ENCODE measurements at regions not wholly inside any gene's neighbourhood (a gene's known extent, or its start where the extent isn't known, plus 50 kb on each side); places are given as distances from the start of the nearest gene placed in this dataset.
A peak's percentile ranks its signal among the peaks of the same experiment; 100 is the strongest.
"Not testable (repeated sequence)": the region's sequence is repeated elsewhere in the genome, so short reads cannot be mapped to it uniquely, and the experiment has no call there.

DNA sequence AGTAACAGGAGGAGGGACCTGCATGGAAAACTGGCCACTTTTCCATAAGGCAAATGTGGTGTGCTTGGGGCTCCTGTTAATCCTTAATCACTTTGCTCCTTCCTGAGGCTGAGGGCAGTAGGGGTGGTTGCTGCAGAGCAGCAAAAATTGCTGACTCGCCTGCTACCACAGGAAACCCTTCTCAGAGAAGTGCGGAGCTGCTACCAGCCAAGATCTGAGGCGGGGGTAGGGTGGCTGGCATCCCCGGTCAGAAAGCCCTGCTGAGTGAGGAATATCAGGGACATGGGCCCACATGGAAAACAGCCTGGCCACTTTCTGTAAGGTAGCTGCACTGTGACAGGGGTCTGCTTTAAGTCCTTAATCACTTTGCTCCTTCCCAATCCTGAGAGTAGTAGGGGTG lies 192.4 kb upstream of the GHR start:
- Mint-ChIP-seq H3K27ac (no peak overlapping the region), H3K36me3 (no peaks in the 10 kb centered on the region), H3K9me3 (peaks cover 0 to 2% (median 0%) of the 10 kb centered on the region in 6 donors), H3K4me3 (no peak overlapping the region), H3K4me1 (no peaks in the 10 kb centered on the region), H3K27me3 (ENCODE audit: low read depth in 3 of 3) (peaks cover 0 to 3% (median 0%) of the 10 kb centered on the region in 3 donors)
- DNase-seq, result no peak

GRCh38 chr5:42235241-42235640 lies 188.0 kb upstream of the GHR start:
- Mint-ChIP-seq H3K9me3 (peaks cover 0 to 4% (median 0%) of the 10 kb centered on the region in 6 donors), H3K27ac (no peak overlapping the region), H3K27me3 (ENCODE audit: low read depth in 3 of 3) (peaks cover 0 to 3% (median 0%) of the 10 kb centered on the region in 3 donors), H3K4me1 (no peaks in the 10 kb centered on the region), H3K4me3 (no peak overlapping the region), H3K36me3 (no peaks in the 10 kb centered on the region)
- DNase-seq, result no peak

DNA sequence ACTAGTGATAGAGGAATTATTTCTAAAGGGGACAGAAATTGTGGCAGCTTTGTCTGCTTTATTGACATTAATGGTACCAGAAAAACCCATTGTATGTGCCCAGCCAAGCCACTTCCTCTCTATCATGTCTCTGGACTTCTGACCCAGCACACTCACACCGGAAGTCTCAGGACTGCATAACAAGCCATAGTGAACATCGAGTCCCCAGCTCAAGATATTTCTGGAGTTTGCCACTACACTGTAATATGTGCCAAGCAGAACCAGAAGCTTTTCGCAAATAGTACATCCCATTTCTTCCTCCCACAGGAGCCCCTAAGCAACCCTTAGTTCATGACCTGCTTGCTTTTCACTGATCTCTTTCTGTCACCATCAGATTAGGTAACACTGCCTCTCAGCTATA lies 187.4 kb upstream of the GHR start:
- Mint-ChIP-seq H3K27ac (no peak overlapping the region), H3K4me1 (no peaks in the 10 kb centered on the region), H3K27me3 (ENCODE audit: low read depth in 3 of 3) (peaks cover 0 to 3% (median 0%) of the 10 kb centered on the region in 3 donors), H3K4me3 (no peak overlapping the region), H3K9me3 (peaks cover 0 to 4% (median 0%) of the 10 kb centered on the region in 6 donors), H3K36me3 (no peaks in the 10 kb centered on the region)
- no peak for DNase-seq

- no peaks in the 10 kb centered on the region for H3K36me3 Mint-ChIP-seq
- no peak overlapping the region for H3K4me3 Mint-ChIP-seq
- peaks cover 0 to 3% (median 0%) of the 10 kb centered on the region in 3 donors for H3K27me3 Mint-ChIP-seq (ENCODE audit: low read depth in 3 of 3)
- no peaks in the 10 kb centered on the region for H3K4me1 Mint-ChIP-seq
- no peak overlapping the region for H3K27ac Mint-ChIP-seq
- peaks cover 0 to 7% (median 2%) of the 10 kb centered on the region in 6 donors for H3K9me3 Mint-ChIP-seq
- no peak for DNase-seq
These were observed 181.6 kb upstream of the GHR start for GRCh38 chr5:42241636-42242035.

GRCh38 chr5:42242210-42242609 lies 181.0 kb upstream of the GHR start:
- Mint-ChIP-seq H3K27ac (no peak overlapping the region), H3K4me1 (no peaks in the 10 kb centered on the region)

GRCh38 chr5:42242881-42243485 lies 180.3 kb upstream of the GHR start:
- Mint-ChIP-seq H3K36me3 (no peaks in the 10 kb centered on the region), H3K4me3 (no peak overlapping the region), H3K4me1 (no peaks in the 10 kb centered on the region), H3K27ac (no peak overlapping the region), H3K27me3 (ENCODE audit: low read depth in 3 of 3) (peaks cover 0 to 3% (median 2%) of the 10 kb centered on the region in 3 donors), H3K9me3 (peaks cover 0 to 7% (median 0%) of the 10 kb centered on the region in 6 donors)
- DNase-seq, result no peak

More at GRCh38 chr5:42242210-42242609, 181.0 kb upstream of the GHR start:
- Mint-ChIP-seq H3K36me3 (no peaks in the 10 kb centered on the region), H3K4me3 (no peak overlapping the region), H3K27me3 (ENCODE audit: low read depth in 3 of 3) (peaks cover 0 to 3% (median 0%) of the 10 kb centered on the region in 3 donors), H3K9me3 (peaks cover 0 to 7% (median 0%) of the 10 kb centered on the region in 6 donors)
- no peak for DNase-seq

GRCh38 chr5:42252306-42252705 lies 170.9 kb upstream of the GHR start:
- DNase-seq, result no peak
- Mint-ChIP-seq H3K27ac (no peak overlapping the region), H3K27me3 (ENCODE audit: low read depth in 3 of 3) (peaks cover 0 to 2% (median 0%) of the 10 kb centered on the region in 3 donors), H3K4me1 (no peaks in the 10 kb centered on the region), H3K9me3 (peaks cover 0 to 7% (median under 1%) of the 10 kb centered on the region in 6 donors), H3K4me3 (no peak overlapping the region), H3K36me3 (no peaks in the 10 kb centered on the region)

DNA sequence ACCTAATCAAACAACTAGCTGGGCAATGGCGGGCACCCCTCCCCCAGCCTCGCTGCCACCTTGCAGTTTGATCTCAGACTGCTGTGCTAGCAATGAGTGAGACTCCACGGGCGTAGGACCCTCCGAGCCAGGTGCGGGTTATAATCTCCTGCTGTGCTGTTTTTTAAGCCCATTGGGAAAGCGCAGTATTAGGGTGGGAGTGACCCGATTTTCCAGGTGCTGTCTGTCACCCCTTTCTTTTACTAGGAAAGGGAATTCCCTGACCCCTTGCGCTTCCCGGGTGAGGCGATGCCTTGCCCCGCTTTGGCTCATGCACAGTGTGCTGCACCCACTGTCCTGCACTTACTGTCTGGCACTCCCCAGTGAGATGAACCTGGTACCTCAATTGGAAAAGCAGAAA lies 163.3 kb upstream of the GHR start:
- not testable (repeated sequence) for H3K9me3 Mint-ChIP-seq; H3K4me1 Mint-ChIP-seq; DNase-seq; H3K27me3 Mint-ChIP-seq (ENCODE audit: low read depth in 3 of 3); H3K27ac Mint-ChIP-seq; H3K36me3 Mint-ChIP-seq; H3K4me3 Mint-ChIP-seq

DNA sequence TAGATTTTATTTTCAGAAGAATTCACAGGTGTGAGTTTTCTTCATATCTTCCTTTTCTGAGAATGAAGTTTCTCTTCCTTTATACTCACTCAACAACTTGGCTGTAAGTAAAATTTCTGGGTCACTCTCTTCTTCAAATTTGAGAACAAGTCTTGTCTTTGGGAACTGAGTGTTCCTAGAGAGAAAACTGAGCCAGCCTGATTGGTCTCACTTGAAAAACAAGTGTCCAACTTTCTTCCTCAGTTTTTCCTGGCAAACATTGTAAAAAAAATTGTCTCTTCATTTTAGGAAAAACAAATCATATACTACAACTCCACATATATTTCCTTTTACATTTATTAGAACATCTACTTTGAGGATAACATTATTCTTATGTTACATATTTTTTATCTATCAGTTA lies 156.1 kb upstream of the GHR start:
- H3K36me3 Mint-ChIP-seq, result no peaks in the 10 kb centered on the region
- H3K4me1 Mint-ChIP-seq, result no peaks in the 10 kb centered on the region
- no peak overlapping the region for H3K27ac Mint-ChIP-seq
- H3K4me3 Mint-ChIP-seq, result no peak overlapping the region
- H3K27me3 Mint-ChIP-seq (ENCODE audit: low read depth in 3 of 3), result peaks cover 0 to 3% (median 2%) of the 10 kb centered on the region in 3 donors
- no peak for DNase-seq
- H3K9me3 Mint-ChIP-seq, result peaks cover 0 to 10% (median 4%) of the 10 kb centered on the region in 6 donors

GRCh38 chr5:42268170-42268569 lies 155.1 kb upstream of the GHR start:
- H3K36me3 Mint-ChIP-seq; H3K27me3 Mint-ChIP-seq (ENCODE audit: low read depth in 3 of 3); H3K4me1 Mint-ChIP-seq; H3K27ac Mint-ChIP-seq; H3K4me3 Mint-ChIP-seq; DNase-seq: not testable (repeated sequence)
- H3K9me3 Mint-ChIP-seq, result peaks cover 0 to 10% (median 5%) of the 10 kb centered on the region in 6 donors

DNA sequence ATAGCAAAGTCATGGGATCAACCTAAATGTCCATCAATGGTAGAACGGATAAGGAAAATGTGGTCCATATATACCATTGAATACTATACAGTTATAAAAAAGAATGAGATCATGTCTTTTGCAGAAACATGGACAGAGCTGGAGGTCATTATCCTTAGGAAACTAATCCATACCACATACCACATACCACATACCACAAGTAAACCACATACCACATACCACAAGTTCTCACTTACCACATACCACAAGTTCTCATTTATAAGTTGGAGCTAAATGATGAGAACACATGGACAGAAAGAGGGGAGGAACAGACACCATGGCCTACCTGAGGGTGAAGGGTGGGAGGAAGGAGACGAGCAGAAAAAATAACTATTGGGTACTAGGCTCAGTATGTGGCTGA lies 154.6 kb upstream of the GHR start:
- Mint-ChIP-seq H3K36me3 (no peaks in the 10 kb centered on the region), H3K4me3 (no peak overlapping the region), H3K4me1 (no peaks in the 10 kb centered on the region), H3K9me3 (peaks cover 0 to 10% (median 5%) of the 10 kb centered on the region in 6 donors), H3K27ac (peak overlapping the region in 1 of 6 donors; percentile 42), H3K27me3 (ENCODE audit: low read depth in 3 of 3) (peaks cover 0 to 2% (median 2%) of the 10 kb centered on the region in 3 donors)
- DNase-seq, result no peak

GRCh38 chr5:42270771-42271170 lies 152.5 kb upstream of the GHR start:
- H3K4me3 Mint-ChIP-seq, result no peak overlapping the region
- no peak overlapping the region for H3K27ac Mint-ChIP-seq
- H3K9me3 Mint-ChIP-seq, result peaks cover 0 to 6% (median 2%) of the 10 kb centered on the region in 6 donors
- no peaks in the 10 kb centered on the region for H3K27me3 Mint-ChIP-seq (ENCODE audit: low read depth in 3 of 3)
- H3K36me3 Mint-ChIP-seq, result no peaks in the 10 kb centered on the region
- DNase-seq, result no peak
- no peaks in the 10 kb centered on the region for H3K4me1 Mint-ChIP-seq

DNA sequence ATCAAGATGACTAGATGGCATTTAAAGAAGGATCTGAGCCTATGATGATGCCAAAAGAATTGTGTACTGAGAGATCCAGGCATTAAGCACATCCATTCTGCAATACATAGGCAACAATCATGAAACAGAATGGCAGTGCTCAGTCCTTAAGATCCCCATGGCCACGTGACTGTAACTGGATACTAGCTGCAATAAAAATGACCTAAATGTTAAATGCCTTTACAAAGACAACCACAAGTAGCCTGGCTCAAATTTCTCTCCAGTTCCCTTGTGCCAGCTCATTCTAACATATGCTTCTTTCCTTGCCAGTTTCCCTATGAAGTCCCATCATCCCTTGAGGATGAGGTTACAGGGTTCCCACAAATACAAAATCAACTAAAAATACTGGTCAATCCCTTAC lies 148.3 kb upstream of the GHR start:
- Mint-ChIP-seq H3K27me3 (ENCODE audit: low read depth in 3 of 3) (peaks cover 0 to 1% (median 1%) of the 10 kb centered on the region in 3 donors), H3K27ac (no peak overlapping the region), H3K36me3 (no peaks in the 10 kb centered on the region), H3K9me3 (peaks cover 0 to 5% (median 3%) of the 10 kb centered on the region in 6 donors), H3K4me1 (no peaks in the 10 kb centered on the region), H3K4me3 (no peak overlapping the region)
- DNase-seq, result no peak

GRCh38 chr5:42277293-42277692 lies 145.9 kb upstream of the GHR start:
- Mint-ChIP-seq H3K4me1 (no peaks in the 10 kb centered on the region), H3K27me3 (ENCODE audit: low read depth in 3 of 3) (peaks cover 0 to 1% (median 1%) of the 10 kb centered on the region in 3 donors), H3K9me3 (peaks cover 0 to 4% (median 2%) of the 10 kb centered on the region in 6 donors), H3K4me3 (no peak overlapping the region), H3K27ac (no peak overlapping the region), H3K36me3 (no peaks in the 10 kb centered on the region)
- no peak for DNase-seq

DNA sequence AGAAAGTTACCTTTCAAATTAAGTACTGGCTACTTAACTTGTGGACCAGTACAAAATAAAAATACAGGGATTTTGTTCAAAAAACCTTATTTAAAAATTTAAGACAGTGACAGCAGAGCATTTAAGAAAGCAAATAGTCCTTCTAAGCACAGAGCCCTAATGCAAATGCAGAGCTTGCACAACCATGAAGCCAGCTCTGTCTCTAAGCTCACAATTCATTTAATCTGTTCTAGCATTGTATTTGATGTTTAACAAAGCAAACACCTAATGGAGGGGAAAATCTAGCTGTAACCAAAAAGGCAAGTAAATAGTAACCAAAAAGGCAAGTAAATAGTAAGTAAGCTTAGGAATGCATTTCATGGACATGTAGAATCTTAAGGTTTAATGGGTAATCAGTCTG lies 138.7 kb upstream of the GHR start:
- DNase-seq, result no peak
- Mint-ChIP-seq H3K9me3 (peaks cover 0 to 5% (median under 1%) of the 10 kb centered on the region in 6 donors), H3K4me3 (no peak overlapping the region), H3K27ac (no peak overlapping the region), H3K4me1 (no peaks in the 10 kb centered on the region), H3K36me3 (no peaks in the 10 kb centered on the region), H3K27me3 (ENCODE audit: low read depth in 3 of 3) (no peaks in the 10 kb centered on the region)

Measured in immature natural killer cell (primary cell).